OCI-LY1 (cell line): ENCODE measurements at regions not wholly inside any gene's neighbourhood (a gene's known extent, or its start where the extent isn't known, plus 50 kb on each side); places are given as distances from the start of the nearest gene placed in this dataset.

Experiments
- EZH2 ChIP-seq: fragments of 200-600 bp; sonication (generic), shearing (Covaris generic); IDR thresholded peaks from 2 replicates; pipeline ENCODE4 v1.8.0; 2017; ENCODE audit warnings: borderline replicate concordance, mixed run types, mild to moderate bottlenecking, antibody characterized with exemption, low read length, moderate library complexity, mixed read lengths
- TF ChIP-seq, protein P1 (sequence below): fragments of 200-600 bp; sonication (generic), shearing (Covaris generic); IDR thresholded peaks from 2 replicates; pipeline ENCODE4 v1.5.1; 2017; ENCODE audit warnings: mild to moderate bottlenecking, antibody characterized with exemption, low read length, moderate library complexity, mixed read lengths

GRCh38 chr7:40915071-40915470 is 780.3 kb downstream of the SUGCT start:
- TF ChIP-seq, protein P1, sequence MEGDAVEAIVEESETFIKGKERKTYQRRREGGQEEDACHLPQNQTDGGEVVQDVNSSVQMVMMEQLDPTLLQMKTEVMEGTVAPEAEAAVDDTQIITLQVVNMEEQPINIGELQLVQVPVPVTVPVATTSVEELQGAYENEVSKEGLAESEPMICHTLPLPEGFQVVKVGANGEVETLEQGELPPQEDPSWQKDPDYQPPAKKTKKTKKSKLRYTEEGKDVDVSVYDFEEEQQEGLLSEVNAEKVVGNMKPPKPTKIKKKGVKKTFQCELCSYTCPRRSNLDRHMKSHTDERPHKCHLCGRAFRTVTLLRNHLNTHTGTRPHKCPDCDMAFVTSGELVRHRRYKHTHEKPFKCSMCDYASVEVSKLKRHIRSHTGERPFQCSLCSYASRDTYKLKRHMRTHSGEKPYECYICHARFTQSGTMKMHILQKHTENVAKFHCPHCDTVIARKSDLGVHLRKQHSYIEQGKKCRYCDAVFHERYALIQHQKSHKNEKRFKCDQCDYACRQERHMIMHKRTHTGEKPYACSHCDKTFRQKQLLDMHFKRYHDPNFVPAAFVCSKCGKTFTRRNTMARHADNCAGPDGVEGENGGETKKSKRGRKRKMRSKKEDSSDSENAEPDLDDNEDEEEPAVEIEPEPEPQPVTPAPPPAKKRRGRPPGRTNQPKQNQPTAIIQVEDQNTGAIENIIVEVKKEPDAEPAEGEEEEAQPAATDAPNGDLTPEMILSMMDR: no peak
- no peak for TF ChIP-seq EZH2
